Inferior parietal cortex (tissue), 1 donor: ENCODE measurements at regions not wholly inside any gene's neighbourhood (a gene's known extent, or its start where the extent isn't known, plus 50 kb on each side); places are given as distances from the start of the nearest gene placed in this dataset.
"Not testable (repeated sequence)": the region's sequence is repeated elsewhere in the genome, so short reads cannot be mapped to it uniquely, and the experiment has no call there.

Experiments used
- DNase-seq: peaks from one replicate; pipeline ENCODE4 v3.0.0-alpha.2; 2016; ENCODE audit errors: extremely low spot score

GRCh38 chr14:105999361-106000028 lies 473.1 kb downstream of the TMEM121 start:
- DNase-seq, result no peak

DNA sequence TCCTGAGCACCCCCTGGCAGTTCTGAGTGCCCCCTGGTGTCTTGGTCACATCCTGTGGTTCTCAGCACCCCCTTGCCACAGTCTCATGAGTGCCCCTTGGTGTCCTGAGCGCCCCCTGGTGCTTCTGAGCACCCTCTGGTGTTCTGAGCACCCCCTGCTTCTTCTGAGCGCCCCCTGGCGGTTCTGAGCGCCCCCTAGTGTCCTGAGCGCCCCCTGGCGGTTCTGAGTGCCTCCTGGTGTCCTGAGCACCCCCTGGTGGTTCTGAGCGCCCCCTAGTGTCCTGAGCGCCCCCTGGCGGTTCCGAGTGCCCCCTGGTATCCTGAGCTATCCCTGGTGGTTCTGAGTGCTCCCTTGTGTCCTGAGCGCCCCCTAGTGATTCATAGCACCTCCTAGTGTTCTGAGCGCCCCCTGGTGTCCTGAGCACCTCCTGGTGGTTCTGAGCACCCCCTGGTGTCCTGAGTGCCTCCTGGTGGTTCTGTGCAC lies 473.7 kb downstream of the TMEM121 start:
- not testable (repeated sequence) for DNase-seq

DNA sequence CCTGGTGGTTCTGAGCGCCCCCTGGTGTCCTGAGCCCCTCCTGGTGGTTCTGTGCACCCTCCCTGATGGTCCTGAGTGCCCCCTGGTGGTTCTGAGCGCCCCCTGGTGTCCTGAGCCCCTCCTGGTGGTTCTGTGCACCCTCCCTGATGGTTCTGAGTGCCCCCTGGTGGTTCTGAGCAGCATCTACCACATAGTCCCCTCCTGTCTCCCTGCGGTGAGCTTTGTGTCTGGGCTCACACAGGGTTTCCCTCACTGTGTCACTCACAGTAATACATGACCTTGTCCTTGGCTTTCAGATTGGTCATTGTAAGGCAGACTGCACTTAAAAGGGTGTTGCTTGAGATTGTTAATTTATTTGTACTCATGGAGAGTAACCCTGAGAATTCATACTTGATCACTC lies 474.9 kb downstream of the TMEM121 start:
- not testable (repeated sequence) for DNase-seq

GRCh38 chr14:106003351-106003750 lies 477.0 kb downstream of the TMEM121 start:
- no peak for DNase-seq

GRCh38 chr14:106004937-106005795 lies 478.8 kb downstream of the TMEM121 start:
- not testable (repeated sequence) for DNase-seq

- not testable (repeated sequence) for DNase-seq
Observed at GRCh38 chr14:106006043-106006442, 479.7 kb downstream of the TMEM121 start.

- not testable (repeated sequence) for DNase-seq
Observed at GRCh38 chr14:106006716-106007115, 480.3 kb downstream of the TMEM121 start.

DNA sequence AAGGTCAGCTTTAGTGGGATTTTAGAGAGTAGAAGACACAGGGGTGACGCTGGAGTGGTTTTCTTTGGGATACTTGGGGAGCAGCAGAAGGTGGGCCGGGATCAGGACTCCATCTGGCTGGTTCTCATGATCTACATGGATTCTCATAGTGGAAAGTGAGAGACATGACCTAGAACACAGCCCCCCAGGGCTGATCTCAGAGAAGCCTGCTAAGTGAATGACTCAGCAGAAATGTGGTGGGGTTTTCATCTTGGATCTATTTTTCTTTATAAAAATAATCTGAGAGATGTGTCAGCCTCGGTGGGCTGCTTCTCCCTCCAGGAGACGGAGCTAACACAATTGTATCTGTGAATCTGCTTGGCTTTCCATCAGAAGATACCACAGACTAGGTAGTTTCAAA lies 484.4 kb downstream of the TMEM121 start:
- DNase-seq, result no peak

GRCh38 chr14:106011631-106012360 lies 485.4 kb downstream of the TMEM121 start:
- DNase-seq, result not testable (repeated sequence)

DNA sequence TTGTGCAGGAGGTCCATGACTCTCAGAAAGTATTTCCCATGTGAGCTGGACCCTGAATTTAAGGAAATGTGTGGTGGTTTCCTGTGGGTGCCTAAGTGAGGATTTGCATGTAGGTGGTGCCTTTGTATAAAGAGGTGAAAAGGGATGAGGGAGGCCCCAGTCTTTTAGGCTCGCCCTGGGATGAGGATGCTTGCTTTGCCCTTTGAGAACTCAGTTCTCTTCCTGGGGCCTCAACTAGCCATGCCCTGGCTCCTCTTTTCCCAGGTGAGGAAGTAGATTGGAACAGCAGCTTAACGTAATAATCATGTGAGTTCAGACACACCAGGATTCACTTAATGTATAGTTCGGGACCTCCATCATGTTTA lies 486.0 kb downstream of the TMEM121 start:
- not testable (repeated sequence) for DNase-seq

- no peak for DNase-seq
Observed at GRCh38 chr14:106013879-106014376, 487.5 kb downstream of the TMEM121 start.

GRCh38 chr14:106017952-106018351 lies 491.6 kb downstream of the TMEM121 start:
- DNase-seq, result not testable (repeated sequence)

GRCh38 chr14:106021832-106022231 lies 495.4 kb downstream of the TMEM121 start:
- no peak for DNase-seq

DNA sequence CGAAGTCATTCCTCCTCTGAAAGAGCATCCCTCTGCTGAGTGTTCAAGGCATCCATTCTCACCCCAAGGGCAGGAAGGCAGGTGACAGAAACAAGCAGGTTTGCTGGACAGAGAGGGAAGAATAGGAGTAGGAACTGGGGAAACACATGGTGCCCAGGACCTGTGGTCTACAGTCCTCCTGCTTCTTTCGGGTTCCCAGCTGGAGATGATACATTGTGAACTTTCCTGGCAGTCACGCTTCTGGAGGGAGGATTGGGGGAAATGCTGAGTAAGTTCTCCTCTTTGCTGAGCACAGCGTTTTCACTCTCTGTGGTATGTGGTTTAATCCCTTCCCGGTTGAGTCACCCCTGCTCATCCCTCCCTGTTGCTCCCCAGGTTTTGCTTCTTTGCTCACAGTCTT lies 496.3 kb downstream of the TMEM121 start:
- not testable (repeated sequence) for DNase-seq

- DNase-seq, result no peak
Observed at GRCh38 chr14:106023411-106023810, 497.0 kb downstream of the TMEM121 start.

- DNase-seq, result no peak
Observed at GRCh38 chr14:106024983-106025604, 498.7 kb downstream of the TMEM121 start.

- no peak for DNase-seq
Observed at GRCh38 chr14:106026026-106026425, 499.6 kb downstream of the TMEM121 start.

DNA sequence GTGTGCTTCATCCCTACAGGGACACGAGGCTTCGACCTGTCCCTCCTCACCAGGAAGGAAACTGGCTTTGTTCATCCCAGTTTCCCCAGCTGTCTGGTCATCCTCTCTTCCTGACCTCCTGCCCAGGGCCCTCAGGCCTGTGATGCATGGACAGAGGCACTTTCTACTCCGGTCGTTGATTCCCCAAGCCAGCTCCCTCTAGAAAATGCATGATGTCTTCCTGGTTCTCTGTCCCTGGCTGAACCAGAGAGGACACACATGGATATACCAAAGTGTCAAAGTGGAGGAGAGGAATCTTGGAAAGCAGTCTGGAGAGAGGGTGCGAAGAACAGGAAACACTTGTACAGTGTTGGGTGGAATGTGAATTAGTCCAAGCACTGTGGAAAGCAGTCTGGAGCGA lies 501.4 kb downstream of the TMEM121 start:
- not testable (repeated sequence) for DNase-seq

DNA sequence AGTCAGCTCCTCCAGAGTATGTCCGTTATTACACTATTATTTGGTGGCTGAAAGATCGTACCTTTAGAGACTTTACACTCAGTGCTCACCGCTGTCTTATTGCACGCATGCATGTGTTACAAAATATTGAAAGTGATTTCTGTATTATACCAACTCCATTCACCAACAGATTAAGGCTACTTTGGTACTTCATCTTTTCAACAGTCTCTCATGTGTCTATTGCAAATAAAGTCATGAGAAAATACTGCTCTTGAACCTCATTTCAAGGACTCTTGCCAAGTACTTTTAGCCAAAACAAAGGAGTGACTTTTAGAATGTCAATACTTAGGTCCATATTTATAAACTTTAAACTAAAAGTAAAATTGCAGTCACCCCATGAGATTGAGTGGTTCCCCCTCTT lies 503.6 kb downstream of the TMEM121 start:
- no peak for DNase-seq

- no peak for DNase-seq
Observed at GRCh38 chr14:106037380-106037779, 511.0 kb downstream of the TMEM121 start.

- DNase-seq, result no peak
Observed at GRCh38 chr14:106038263-106038662, 511.9 kb downstream of the TMEM121 start.

DNA sequence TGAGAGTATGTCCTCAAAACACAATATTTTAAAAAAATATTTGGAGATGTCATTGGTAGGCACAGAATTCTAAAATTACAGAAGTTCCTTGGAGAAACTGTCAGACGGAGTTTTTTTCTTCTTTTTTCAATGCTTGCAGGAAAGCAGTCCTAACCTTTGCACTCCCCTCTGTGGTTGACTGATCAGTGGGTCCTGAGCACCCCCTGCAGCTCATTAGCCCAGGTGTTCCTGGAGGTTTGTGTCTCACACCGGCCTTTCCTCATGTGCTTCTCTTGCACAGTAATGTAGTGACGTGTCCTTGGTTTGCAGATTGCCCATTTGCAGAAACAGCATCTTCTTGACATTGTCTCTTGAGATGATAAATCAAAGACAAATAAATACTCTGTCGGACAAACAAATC lies 513.0 kb downstream of the TMEM121 start:
- no peak for DNase-seq
